Esophagus muscularis mucosa (tissue), 3 donors: ENCODE measurements at regions not wholly inside any gene's neighbourhood (a gene's known extent, or its start where the extent isn't known, plus 50 kb on each side); places are given as distances from the start of the nearest gene placed in this dataset.

Source experiments
- POLR2A ChIP-seq: fragments of 450-650 bp; IDR thresholded peaks from one replicate; pipeline ENCODE4 v1.6.1; 2017; ENCODE audit warnings: antibody characterized with exemption, moderate library complexity, mild to moderate bottlenecking, low read depth
- POLR2AphosphoS5 ChIP-seq, 2 donors: sonication (generic); formaldehyde crosslinking; IDR thresholded peaks; one replicate each; pipeline ENCODE4 v1.6.1; 2017; ENCODE audit warnings: antibody characterized with exemption in 2 of 2
- TF ChIP-seq, protein P1 (sequence below), 3 experiments: fragments of 200-600 bp in 2 of 3; fragments of 450-650 bp in 1 of 3; sonication (generic) in 2 of 3; IDR thresholded peaks; one replicate each; pipeline ENCODE4 v1.5.1; 2017 to 2019; ENCODE audit warnings: antibody characterized with exemption in 3 of 3, mild to moderate bottlenecking in 2 of 3, moderate library complexity in 1 of 3

DNA sequence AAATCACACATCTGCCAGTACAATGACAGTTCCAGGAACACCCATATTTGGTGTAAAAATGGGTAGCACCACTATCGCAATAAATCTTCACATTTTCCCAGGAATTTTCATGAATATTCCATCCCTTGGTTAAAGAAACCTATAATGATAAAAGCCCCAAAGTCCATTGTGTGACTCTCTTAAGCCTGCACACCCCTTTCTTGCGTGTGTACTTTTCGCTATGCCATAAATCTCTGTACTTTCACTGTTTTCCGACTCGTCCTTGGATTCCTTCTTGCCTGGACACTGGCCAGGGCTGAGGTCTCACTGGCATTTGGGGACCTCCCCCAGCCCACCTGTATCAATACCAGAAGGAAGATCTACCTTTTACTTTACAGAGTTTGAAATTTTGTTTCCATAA, 172.3 kb downstream of the RNF152 start:
- TF ChIP-seq POLR2AphosphoS5 (IDR thresholded peaks at IDR 0.05) (no peak), POLR2A (no peak)
- TF ChIP-seq, protein P1, sequence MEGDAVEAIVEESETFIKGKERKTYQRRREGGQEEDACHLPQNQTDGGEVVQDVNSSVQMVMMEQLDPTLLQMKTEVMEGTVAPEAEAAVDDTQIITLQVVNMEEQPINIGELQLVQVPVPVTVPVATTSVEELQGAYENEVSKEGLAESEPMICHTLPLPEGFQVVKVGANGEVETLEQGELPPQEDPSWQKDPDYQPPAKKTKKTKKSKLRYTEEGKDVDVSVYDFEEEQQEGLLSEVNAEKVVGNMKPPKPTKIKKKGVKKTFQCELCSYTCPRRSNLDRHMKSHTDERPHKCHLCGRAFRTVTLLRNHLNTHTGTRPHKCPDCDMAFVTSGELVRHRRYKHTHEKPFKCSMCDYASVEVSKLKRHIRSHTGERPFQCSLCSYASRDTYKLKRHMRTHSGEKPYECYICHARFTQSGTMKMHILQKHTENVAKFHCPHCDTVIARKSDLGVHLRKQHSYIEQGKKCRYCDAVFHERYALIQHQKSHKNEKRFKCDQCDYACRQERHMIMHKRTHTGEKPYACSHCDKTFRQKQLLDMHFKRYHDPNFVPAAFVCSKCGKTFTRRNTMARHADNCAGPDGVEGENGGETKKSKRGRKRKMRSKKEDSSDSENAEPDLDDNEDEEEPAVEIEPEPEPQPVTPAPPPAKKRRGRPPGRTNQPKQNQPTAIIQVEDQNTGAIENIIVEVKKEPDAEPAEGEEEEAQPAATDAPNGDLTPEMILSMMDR (IDR thresholded peaks at IDR 0.05), result no peak
